LNCaP clone FGC (cell line): ENCODE measurements at regions not wholly inside any gene's neighbourhood (a gene's known extent, or its start where the extent isn't known, plus 50 kb on each side); places are given as distances from the start of the nearest gene placed in this dataset.

Experiments used
- DNase-seq: peaks from one replicate; pipeline ENCODE4 v3.0.0-alpha.2; 2011; ENCODE audit warnings: low read depth
- H3K4me3 ChIP-seq: 2 replicates; pipeline ENCODE4 v1.5.1; 2011; ENCODE audit warnings: mild to moderate bottlenecking, low read depth, low read length, control low read depth
- TF ChIP-seq, protein P1 (sequence below): IDR thresholded peaks from 2 replicates; pipeline ENCODE4 v1.5.1; 2012; ENCODE audit warnings: mild to moderate bottlenecking; ENCODE audit not compliant: control insufficient read depth, insufficient read depth; ENCODE audit errors: extremely low read depth

DNA sequence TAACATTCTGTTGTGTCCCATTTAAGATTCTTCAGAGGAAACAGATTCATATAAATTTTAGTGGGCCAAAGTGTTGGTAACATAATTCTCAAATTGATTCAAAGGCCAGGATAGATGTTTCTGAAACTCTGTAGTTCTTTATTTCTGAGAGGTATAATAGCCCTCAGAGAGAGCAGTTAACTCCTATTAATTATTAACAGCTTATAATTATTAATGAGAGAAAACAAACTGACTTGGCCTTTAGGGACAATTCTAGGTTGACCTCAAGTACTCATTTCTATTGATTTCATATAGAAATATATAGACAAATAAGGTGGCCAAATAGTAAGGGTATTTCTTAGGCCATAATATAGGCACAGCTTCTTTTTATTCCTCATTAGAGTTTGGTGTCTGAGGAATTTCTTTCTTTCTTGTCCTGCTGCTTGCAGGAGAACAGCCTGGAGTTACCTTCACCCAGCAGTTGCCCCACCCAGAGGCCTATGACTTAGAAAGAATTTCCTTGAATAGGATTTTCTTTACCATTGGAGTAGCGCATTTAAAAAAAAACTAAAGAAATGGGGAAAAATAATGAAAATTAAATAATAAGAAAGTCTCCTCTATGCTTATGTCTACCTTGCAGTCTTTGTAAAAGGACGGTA, 1430.1 kb upstream of the SPRY2 start:
- TF ChIP-seq, protein P1, sequence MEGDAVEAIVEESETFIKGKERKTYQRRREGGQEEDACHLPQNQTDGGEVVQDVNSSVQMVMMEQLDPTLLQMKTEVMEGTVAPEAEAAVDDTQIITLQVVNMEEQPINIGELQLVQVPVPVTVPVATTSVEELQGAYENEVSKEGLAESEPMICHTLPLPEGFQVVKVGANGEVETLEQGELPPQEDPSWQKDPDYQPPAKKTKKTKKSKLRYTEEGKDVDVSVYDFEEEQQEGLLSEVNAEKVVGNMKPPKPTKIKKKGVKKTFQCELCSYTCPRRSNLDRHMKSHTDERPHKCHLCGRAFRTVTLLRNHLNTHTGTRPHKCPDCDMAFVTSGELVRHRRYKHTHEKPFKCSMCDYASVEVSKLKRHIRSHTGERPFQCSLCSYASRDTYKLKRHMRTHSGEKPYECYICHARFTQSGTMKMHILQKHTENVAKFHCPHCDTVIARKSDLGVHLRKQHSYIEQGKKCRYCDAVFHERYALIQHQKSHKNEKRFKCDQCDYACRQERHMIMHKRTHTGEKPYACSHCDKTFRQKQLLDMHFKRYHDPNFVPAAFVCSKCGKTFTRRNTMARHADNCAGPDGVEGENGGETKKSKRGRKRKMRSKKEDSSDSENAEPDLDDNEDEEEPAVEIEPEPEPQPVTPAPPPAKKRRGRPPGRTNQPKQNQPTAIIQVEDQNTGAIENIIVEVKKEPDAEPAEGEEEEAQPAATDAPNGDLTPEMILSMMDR = no peak
- H3K4me3 ChIP-seq = no peak overlapping the region
- DNase-seq = no peak

- TF ChIP-seq, protein P1 = no peak
- DNase-seq = no peak
- H3K4me3 ChIP-seq = no peak overlapping the region
Measured at GRCh38 chr13:81762449-81762848, 1421.5 kb upstream of the SPRY2 start.

DNA sequence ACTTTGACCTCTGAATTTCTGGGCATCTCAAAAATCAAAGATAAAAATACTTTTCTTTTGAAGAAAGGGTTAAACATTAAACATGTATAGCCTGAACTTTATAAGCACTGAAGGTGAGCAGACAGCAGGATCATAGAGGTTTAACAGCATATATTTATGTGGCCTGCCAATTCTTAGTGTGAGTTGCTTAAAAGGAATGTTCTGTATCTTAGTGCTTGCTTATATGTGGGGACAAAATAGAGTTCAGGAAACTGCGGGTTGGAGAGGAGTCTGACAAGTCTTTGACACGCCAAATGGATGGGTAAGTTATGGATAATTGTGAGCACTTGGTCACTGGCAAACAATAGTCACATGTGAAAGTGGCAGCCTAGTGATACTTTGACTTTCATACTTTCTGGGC, 1419.4 kb upstream of the SPRY2 start:
- no peak for DNase-seq
- H3K4me3 ChIP-seq = no peak overlapping the region
- TF ChIP-seq, protein P1 = no peak

DNA sequence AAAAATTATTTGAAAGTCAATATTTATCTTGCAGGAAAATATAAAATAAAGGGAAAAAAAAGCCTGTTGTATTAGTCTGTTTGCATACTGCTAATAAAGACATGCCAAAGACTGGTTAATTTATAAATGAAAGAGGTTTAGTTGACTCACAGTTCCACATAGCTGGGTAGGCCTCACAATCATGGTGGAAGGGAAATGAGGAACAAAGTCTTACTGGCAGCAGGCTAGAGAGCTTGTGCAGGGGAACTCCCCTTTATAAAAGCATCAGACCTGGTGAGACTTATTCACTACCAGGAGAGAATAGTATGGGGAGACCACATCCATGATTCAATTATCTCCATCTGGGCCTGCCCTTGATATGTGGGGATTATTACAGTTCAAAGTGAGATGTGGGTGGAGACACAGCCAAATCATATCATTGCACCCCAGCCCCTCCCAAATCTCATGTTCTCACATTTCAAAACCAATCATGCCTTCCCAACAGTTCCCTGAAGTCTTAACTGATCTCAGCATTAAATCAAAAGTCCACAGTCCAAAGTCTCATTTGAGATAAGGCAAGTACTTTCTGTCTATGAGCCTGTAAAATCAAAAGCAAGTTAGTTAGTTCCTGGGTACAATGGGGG, 1416.5 kb upstream of the SPRY2 start:
- TF ChIP-seq, protein P1 = no peak
- no peak for DNase-seq

DNA sequence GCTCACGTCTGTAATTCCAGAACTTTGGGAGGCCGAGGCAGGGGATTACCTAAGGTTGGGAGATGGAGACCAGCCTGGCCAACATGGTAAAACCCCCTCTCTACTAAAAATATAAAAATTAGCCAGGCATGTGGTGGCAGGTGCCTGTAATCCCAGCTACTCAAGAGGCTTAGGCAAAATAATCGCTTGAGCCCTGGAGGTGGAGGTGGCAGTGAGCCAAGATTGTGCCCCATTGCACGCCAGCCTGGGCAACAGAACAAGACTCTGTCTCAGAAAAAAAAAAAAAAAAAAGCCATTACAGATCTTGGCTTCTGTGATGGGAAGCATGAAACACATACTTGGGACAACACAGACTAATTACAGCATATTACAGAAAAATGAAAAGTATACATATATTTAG, 1404.5 kb upstream of the SPRY2 start:
- TF ChIP-seq, protein P1 = no peak
- H3K4me3 ChIP-seq = no peak overlapping the region
- no peak for DNase-seq

More for the DNA sequence above, 1416.5 kb upstream of the SPRY2 start:
- no peak overlapping the region for H3K4me3 ChIP-seq

DNA sequence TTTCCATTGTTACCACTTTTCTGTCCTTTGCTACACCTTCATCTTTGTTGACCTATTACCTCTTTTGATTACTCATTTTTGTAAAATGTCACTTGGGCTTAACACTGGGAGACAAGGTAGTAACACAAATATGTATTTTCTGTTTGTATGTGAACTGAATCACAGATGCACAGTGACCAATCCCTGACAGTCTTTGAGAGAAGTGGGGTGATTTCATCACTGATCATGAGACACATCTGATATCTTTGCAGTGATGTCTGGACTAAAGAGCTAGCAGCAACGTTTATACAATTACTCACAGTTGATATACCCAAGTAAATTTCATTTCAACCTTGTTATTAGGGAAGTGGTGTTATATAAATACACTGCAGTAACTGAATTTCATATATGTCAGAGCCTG, 1397.4 kb upstream of the SPRY2 start:
- TF ChIP-seq, protein P1 = no peak
- no peak for DNase-seq
- no peak overlapping the region for H3K4me3 ChIP-seq

- TF ChIP-seq, protein P1 = no peak
- H3K4me3 ChIP-seq = no peak overlapping the region
- DNase-seq = no peak
Measured at GRCh38 chr13:81726037-81726726, 1385.3 kb upstream of the SPRY2 start.
